K562 (cell line): ENCODE measurements at regions not wholly inside any gene's neighbourhood (a gene's known extent, or its start where the extent isn't known, plus 50 kb on each side); places are given as distances from the start of the nearest gene placed in this dataset.

Source experiments
- BHLHE40 ChIP-seq: IDR thresholded peaks from 2 replicates; pipeline ENCODE4 v1.6.1; 2011; ENCODE audit warnings: low read length, improper control_type of control experiment
- CEBPB ChIP-seq: fragments of 450-650 bp; IDR thresholded peaks from 2 replicates; pipeline ENCODE4 v1.6.1; 2016; ENCODE audit warnings: missing genetic modification characterization, missing compliant biosample characterization
- JUNB ChIP-seq: fragments of 450-650 bp; formaldehyde crosslinking; conservative IDR thresholded peaks from 2 replicates; pipeline ENCODE4 v1.4.0; 2020; ENCODE audit warnings: mild to moderate bottlenecking
- KHSRP ChIP-seq: fragments of 450-650 bp; IDR thresholded peaks from 2 replicates; pipeline ENCODE4 v1.6.1; 2017
- SRSF3 ChIP-seq: fragments of 200-400 bp; formaldehyde crosslinking; IDR thresholded peaks from 2 replicates; pipeline ENCODE4 v1.6.1; 2016; ENCODE audit warnings: mild to moderate bottlenecking, low read length, moderate library complexity; ENCODE audit not compliant: insufficient read depth
- XRCC5 ChIP-seq: fragments of 200-400 bp; formaldehyde crosslinking; IDR thresholded peaks from 2 replicates; pipeline ENCODE4 v1.6.1; 2017; ENCODE audit warnings: low read depth, mild to moderate bottlenecking, low read length
- ZNF23 ChIP-seq: fragments of 250-450 bp; sonication (Bioruptor Pico); IDR thresholded peaks from 2 replicates; pipeline ENCODE4 v1.4.0; 2020; ENCODE audit warnings: mild to moderate bottlenecking
- ZSCAN29 ChIP-seq: fragments of 450-650 bp; IDR thresholded peaks from 2 replicates; pipeline ENCODE4 v1.6.1; 2017
- TF ChIP-seq, protein P1 (sequence below), 3 experiments: IDR thresholded peaks in 2 of 3; conservative IDR thresholded peaks in 1 of 3; 2 replicates each; pipeline ENCODE4 v1.5.1; 2011 to 2012; ENCODE audit warnings: low read length in 3 of 3, mild to moderate bottlenecking in 3 of 3, control low read depth in 2 of 3, improper control_type of control experiment in 1 of 3, inconsistent platforms in 1 of 3, low read depth in 1 of 3, mixed read lengths in 1 of 3, moderate library complexity in 1 of 3; ENCODE audit not compliant: insufficient read depth in 2 of 3

DNA sequence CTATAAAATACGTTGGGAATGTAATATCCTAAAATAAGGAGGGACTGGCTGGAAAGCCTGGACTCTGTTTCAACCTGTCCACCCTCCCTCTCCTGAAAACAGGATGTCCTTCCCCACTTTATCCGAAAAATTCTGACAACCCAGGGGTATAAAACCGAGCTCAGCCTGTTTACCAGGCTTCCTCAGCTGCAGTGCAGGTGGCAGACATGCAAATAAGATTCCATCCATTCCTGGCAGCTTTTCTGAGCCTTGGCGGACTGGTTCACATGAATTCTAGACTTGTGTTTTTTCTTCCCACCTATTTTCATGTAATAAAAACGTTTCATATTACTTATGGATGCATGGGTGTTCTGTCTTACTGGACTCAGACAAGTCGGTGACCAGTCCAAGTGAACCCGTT lies 479.3 kb downstream of the KCNJ18 start:
- TF ChIP-seq, protein P1, sequence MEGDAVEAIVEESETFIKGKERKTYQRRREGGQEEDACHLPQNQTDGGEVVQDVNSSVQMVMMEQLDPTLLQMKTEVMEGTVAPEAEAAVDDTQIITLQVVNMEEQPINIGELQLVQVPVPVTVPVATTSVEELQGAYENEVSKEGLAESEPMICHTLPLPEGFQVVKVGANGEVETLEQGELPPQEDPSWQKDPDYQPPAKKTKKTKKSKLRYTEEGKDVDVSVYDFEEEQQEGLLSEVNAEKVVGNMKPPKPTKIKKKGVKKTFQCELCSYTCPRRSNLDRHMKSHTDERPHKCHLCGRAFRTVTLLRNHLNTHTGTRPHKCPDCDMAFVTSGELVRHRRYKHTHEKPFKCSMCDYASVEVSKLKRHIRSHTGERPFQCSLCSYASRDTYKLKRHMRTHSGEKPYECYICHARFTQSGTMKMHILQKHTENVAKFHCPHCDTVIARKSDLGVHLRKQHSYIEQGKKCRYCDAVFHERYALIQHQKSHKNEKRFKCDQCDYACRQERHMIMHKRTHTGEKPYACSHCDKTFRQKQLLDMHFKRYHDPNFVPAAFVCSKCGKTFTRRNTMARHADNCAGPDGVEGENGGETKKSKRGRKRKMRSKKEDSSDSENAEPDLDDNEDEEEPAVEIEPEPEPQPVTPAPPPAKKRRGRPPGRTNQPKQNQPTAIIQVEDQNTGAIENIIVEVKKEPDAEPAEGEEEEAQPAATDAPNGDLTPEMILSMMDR (IDR thresholded peaks at IDR 0.05 in 2 of 3, conservative IDR thresholded peaks at IDR 0.05 in 1 of 3; ENCODE audit: insufficient read depth in 2 of 3, low read depth in 1 of 3, low read length in 3 of 3): no peak
- TF ChIP-seq CEBPB (tag) (no peak), KHSRP (no peak), XRCC5 (no peak), BHLHE40 (no peak), JUNB (CRISPR knock-in tag) (no peak), ZNF23 (CRISPR knock-in tag) (no peak), ZSCAN29 (no peak), SRSF3 (no peak)
